GM18519 (cell line): ENCODE measurements at regions not wholly inside any gene's neighbourhood (a gene's known extent, or its start where the extent isn't known, plus 50 kb on each side); places are given as distances from the start of the nearest gene placed in this dataset.
A peak's percentile ranks its signal among the peaks of the same experiment; 100 is the strongest.

ENCODE experiments used
- ATAC-seq: cut with Tn5 transposase; IDR thresholded peaks from one replicate; pipeline ENCODE4 v1.9.1; 2021; ENCODE audit warnings: mild to moderate bottlenecking, moderate library complexity; ENCODE audit not compliant: unreplicated experiment, low FRiP score

- no peak for ATAC-seq
Measured at GRCh38 chr4:120528428-120528827, 394.1 kb downstream of the PRDM5 start.

GRCh38 chr4:120526033-120526432, 396.5 kb downstream of the PRDM5 start:
- no peak for ATAC-seq

DNA sequence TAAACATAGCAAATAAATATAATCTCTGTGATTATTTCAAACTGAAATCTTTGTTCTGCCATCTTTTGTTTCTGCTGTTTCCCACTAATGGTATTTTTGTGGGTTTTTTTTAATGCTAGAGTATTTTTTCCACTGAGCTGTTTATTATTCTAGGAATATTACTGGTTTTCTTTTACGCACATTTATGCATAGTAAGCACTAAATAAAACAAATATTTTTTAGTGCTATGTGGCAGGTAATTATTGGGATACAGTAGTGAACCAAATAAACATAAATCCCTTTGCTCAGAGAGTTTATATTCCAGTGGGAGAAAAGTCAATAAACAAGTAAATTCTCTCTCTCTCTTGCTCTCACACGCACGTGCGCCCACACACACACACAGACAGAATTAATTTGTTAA, 397.4 kb downstream of the PRDM5 start:
- ATAC-seq = no peak

DNA sequence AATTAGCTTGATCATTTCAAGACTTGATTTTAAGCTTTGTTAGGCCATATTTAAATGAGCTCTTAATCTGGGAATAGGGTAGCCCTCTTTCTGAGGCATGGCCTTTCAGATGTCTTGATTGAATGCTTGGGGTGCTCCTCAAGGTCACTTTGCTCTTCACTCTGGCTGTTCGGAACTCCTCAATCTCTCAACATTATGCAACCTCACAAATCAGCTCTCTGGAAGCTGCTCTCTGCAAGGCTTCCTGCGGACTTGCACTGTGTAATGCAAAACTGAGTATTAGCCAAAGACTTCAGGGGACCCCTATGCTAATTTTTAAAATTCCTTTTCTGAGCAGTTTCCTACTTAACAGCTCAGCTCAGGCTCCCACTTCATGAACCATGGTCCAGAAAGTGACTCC, 398.3 kb downstream of the PRDM5 start:
- ATAC-seq = no peak

- ATAC-seq = no peak
Measured at GRCh38 chr4:120520761-120521160, 401.8 kb downstream of the PRDM5 start.

DNA sequence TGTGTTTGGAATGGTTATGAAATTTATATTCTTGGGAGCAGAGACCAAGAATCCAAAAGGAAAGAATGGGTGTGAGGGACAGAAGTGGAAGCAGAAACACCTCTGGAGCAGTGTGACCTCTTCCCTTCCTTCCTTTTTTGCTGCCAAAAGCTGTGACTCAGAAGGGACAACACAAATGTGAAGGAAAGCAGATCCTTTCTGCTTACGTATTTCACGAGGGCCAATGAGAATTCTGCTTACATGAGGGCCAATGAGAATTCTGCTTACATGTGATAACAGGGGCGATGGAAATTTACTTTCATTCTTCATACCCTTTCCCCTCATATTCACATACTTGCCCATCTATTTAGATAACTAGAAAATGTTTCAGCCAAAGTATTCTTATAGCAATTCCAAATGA, 404.6 kb downstream of the PRDM5 start:
- ATAC-seq = no peak

DNA sequence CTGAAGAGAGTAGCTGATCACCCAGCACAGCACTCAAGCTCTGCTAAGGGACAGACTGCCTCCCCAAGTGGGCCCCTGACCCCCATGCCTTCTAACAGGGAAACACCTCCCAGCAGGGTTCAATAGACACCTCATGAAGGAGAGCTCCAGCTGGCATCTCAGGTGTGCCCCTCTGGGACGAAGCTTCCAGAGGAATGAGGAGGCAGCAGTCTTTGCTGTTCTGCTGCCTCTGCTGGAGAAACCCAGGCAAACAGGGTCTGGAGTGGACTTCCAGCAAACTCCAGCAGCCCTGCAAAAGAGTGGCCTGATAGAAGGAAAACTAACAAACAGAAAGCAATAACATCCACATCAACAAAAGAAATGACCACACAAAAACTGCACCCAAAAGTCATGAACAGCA, 412.8 kb downstream of the PRDM5 start:
- ATAC-seq = no peak

GRCh38 chr4:120509222-120509621, 413.3 kb downstream of the PRDM5 start:
- no peak for ATAC-seq

GRCh38 chr4:120508036-120508435, 414.5 kb downstream of the PRDM5 start:
- no peak for ATAC-seq

DNA sequence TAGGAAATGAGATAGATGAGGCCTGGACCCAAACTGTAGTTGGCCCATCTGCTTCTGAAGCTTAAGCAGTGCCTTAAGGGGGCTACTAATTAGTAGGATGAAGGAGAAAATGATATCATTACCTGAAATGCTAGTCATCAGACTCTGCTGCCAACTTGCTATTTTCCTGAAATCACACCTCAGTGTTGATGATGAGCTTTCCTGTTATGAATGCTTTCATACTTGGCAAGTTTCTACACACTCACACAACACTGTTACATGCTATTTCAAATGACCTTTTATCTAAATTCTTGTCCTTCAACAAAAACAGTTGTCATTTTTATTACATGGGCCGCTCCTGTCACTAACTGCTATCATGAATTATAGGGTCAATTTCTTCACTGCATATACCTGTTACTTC, 416.0 kb downstream of the PRDM5 start:
- ATAC-seq = no peak

DNA sequence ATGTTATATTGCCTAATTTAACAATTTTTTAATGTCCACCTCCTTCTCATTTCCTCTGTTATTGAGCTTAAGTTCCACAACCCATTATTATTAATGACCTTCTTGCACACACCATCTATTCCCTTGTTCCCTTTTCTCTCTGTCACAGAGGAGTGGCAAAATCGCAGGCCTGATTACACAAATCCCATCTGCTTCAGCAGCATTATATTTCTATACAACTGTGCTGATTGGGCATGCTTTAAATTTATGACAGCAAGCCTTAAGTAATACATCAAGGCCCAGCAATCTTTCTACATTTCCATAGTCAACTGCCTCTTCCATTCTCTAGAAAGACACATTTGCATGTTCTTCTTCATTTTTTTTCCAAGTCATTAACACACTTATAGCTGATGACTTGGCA, 423.8 kb downstream of the PRDM5 start:
- ATAC-seq = no peak

GRCh38 chr4:120491481-120491880, 424.8 kb upstream of the MAD2L1 start:
- ATAC-seq = no peak

DNA sequence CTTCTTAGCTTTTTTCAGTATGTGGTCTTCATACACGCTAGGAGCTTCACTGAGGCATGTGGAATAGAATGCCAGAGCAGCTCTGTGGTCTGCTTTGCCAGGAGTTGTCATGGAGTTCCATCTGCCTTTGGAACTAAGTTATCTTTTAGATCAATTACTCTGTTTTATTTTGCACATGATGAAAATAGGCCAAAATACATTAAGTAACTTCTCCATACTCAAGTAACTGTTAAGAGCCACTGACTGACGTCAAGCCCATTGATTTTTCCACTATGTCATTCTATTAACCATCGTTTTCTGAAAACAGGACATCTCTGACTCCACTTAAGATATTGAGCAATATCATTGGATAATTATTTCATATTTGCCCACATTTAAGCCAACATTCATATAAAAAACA, 415.1 kb upstream of the MAD2L1 start:
- no peak for ATAC-seq

GRCh38 chr4:120472447-120473131, 405.9 kb upstream of the MAD2L1 start:
- ATAC-seq = no peak

DNA sequence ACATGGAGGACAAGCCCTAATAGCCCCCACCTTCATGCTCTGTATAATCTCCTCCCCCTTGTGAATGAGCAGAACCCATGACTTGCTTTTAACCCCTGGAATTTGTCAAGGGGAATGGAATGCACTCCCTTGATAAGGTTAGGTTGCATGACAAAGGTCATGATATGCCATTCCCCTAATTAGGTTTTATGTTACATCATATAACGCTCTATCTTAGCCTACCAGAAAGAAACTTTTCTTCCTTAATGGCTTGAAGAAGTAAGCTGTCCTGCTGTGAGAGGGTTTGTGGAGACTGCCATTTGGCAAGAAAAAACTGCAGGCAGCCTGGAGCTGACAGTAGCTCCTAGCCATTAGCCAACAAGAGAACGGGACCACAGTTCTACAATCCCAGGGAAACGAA, 399.8 kb upstream of the MAD2L1 start:
- ATAC-seq = no peak

DNA sequence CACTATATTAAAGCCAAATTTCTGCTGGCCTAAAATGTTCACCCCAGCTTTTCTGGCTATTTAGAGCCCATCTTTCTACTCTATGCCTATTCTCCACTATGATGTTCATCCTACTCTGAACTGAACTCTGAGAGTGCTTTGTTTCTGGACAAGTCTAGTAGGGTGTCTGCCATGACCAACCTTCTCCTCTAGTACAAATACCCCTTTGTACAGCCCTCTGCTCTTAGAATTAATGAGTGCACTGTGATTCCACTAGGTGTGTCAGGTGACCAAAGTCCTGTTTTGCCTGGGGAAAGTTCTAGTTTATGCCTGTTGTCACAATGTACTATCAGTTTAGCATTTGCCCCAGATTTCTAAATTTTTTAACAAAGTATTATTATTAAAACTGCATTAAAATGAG, 388.1 kb upstream of the MAD2L1 start:
- no peak for ATAC-seq

GRCh38 chr4:120452536-120452935, 385.9 kb upstream of the MAD2L1 start:
- ATAC-seq = no peak

- no peak for ATAC-seq
Measured at GRCh38 chr4:120452001-120452400, 385.4 kb upstream of the MAD2L1 start.

GRCh38 chr4:120447774-120448173, 381.1 kb upstream of the MAD2L1 start:
- no peak for ATAC-seq

GRCh38 chr4:120446051-120446567, 379.5 kb upstream of the MAD2L1 start:
- peak; percentile 89 for ATAC-seq

DNA sequence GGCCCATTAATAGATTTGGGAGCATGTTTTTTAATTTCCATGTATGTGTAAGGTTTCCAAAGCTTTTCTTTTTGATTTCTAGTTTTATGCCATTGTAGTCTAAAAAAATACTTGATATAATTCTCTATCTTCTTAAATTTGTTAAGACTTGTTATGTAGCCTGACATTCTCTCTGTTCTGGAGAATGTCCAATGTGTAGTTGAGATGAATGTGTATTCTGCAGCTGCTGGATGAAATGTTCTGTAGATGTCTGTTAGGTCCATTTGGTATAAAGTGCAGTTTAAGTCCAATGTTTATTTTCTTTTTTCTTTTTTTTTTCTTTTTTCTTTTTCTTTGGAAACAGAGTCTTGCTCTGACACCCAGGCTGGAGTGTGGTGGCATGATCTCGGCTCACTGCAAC, 378.5 kb upstream of the MAD2L1 start:
- no peak for ATAC-seq

DNA sequence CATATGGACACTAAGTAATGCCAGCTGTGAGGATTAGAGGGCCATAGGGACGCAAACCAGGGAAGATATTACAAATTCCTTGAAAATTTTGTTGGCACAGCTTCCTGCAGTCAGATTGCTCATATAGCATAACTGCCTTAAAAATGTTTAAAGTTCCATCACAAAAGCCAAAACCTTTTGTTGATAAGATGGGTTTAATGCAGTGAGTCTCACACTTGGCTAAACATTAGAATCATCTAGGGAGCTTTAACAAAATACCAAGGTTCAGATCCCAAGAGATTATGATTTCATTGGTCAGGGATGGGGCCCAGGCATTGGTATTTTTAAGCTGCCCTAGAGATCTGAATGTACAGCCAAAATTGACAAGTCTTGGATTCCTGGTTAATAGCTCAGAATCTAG, 376.5 kb upstream of the MAD2L1 start:
- no peak for ATAC-seq

DNA sequence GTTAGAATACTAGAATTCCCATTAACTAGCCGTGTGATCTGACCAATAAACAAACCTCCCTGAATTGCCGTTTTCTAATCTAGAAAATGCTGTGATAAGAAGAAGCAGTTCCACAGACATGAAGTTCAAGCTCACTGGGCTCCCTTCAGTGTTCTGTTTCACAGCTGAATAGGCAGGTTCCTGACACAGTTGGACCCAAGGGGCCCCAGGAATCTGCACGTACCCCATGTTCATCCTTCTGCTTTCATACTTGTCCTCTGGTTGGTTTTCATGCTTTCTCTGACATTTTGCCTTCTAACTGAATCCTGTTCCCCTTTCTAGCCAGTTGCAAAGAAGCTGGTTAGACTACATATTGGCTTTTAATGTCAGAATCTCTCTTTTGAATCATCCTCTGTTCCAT, 374.1 kb upstream of the MAD2L1 start:
- ATAC-seq = no peak
